ENCODE measurements at regions not wholly inside any gene's neighbourhood (a gene's known extent, or its start where the extent isn't known, plus 50 kb on each side); places are given as distances from the start of the nearest gene placed in this dataset.

DNA sequence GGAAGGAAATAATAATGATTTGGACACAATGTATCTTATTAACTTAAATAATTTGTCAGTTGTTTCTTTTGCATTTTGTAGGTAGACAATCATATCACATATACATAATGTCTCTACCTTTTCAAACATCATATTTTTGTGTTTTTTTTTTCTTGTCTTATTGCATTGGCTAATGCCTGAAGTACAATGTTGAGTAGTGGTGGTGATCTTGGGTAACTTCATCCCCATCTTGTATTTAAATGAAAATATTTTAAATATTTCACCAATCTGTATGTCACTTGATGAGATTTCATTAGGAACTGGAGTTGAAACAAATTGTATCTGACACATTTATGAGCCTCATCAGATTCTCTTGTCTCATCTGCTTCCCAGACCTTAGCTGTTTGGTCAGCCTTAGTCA is 109.7 kb upstream of the LHX5 start:
- H3K36me3 ChIP-seq (ENCODE audit: insufficient read depth, low read length), result no peaks in the 10 kb centered on the region
- ATAC-seq (ENCODE audit: poor library complexity) (no peak), DNase-seq (no peak)
- no peak overlapping the region for H3K27ac ChIP-seq (ENCODE audit: low read depth in 1 of 2, low read length in 2 of 2)
- peaks cover 5 to 6% of the 10 kb centered on the region in 2 experiments for H3K9me3 ChIP-seq (ENCODE audit: control insufficient read depth in 1 of 2, insufficient read depth in 1 of 2, low read length in 2 of 2)
- H3K4me3 ChIP-seq (ENCODE audit: low read length), result no peak overlapping the region
- no peak overlapping the region for H3K4me3 Mint-ChIP-seq
- peaks cover 8 to 10% of the 10 kb centered on the region in 2 experiments for H3K27me3 ChIP-seq (ENCODE audit: control insufficient read depth in 1 of 2, insufficient read depth in 2 of 2, low read length in 2 of 2)
- TF ChIP-seq, protein P1, sequence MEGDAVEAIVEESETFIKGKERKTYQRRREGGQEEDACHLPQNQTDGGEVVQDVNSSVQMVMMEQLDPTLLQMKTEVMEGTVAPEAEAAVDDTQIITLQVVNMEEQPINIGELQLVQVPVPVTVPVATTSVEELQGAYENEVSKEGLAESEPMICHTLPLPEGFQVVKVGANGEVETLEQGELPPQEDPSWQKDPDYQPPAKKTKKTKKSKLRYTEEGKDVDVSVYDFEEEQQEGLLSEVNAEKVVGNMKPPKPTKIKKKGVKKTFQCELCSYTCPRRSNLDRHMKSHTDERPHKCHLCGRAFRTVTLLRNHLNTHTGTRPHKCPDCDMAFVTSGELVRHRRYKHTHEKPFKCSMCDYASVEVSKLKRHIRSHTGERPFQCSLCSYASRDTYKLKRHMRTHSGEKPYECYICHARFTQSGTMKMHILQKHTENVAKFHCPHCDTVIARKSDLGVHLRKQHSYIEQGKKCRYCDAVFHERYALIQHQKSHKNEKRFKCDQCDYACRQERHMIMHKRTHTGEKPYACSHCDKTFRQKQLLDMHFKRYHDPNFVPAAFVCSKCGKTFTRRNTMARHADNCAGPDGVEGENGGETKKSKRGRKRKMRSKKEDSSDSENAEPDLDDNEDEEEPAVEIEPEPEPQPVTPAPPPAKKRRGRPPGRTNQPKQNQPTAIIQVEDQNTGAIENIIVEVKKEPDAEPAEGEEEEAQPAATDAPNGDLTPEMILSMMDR (IDR thresholded peaks at IDR 0.05), result no peak
- POLR2A ChIA-PET, result no interaction called here
- H3K9me3 Mint-ChIP-seq, result peaks cover 6% of the 10 kb centered on the region
- H3K36me3 Mint-ChIP-seq (ENCODE audit: low read depth), result no peaks in the 10 kb centered on the region
- H3K4me1 ChIP-seq (ENCODE audit: insufficient read depth, low read length), result no peaks in the 10 kb centered on the region
- peaks cover 73% of the 10 kb centered on the region for H3K27me3 Mint-ChIP-seq
- intact Hi-C loops (cut with DNase I, micrococcal nuclease), result no loop called here
- H3K4me1 Mint-ChIP-seq (ENCODE audit: low read depth), result no peaks in the 10 kb centered on the region
- CTCF ChIA-PET, result no interaction called here
- no peak overlapping the region for H3K27ac Mint-ChIP-seq

DNA sequence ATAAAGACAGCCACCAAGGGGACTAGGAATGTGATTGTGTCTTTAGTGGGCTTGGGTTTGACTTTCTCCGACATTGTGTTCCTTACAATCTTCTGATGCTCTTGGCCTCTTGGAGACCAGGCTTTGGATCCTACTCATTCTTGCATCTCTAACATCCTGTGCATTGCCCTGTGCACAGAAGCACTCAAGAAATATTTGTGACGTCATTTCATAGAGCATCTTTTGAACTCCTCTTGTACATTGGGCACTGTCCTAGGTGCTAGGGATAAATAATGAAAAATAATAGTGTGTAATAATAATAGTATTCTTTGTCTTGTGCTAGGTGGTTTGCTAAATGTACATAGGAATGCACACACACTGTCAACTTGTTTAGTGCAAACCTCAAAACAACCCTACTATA is 108.8 kb upstream of the LHX5 start:
- ChIA-PET CTCF (no interaction called here), POLR2A (no interaction called here)
- no peaks in the 10 kb centered on the region for H3K4me1 ChIP-seq (ENCODE audit: insufficient read depth, low read length)
- H3K27ac ChIP-seq (ENCODE audit: low read depth in 1 of 2, low read length in 2 of 2), result no peak overlapping the region
- no peak overlapping the region for H3K4me3 Mint-ChIP-seq
- H3K27ac Mint-ChIP-seq, result no peak overlapping the region
- no peak for ATAC-seq (ENCODE audit: poor library complexity)
- H3K4me3 ChIP-seq (ENCODE audit: low read length), result no peak overlapping the region
- H3K9me3 Mint-ChIP-seq, result peaks cover 4% of the 10 kb centered on the region
- no peaks in the 10 kb centered on the region for H3K4me1 Mint-ChIP-seq (ENCODE audit: low read depth)
- H3K27me3 ChIP-seq (ENCODE audit: control insufficient read depth in 1 of 2, insufficient read depth in 2 of 2, low read length in 2 of 2), result peaks cover 16 to 17% of the 10 kb centered on the region in 2 experiments
- peaks cover 5 to 6% of the 10 kb centered on the region in 2 experiments for H3K9me3 ChIP-seq (ENCODE audit: control insufficient read depth in 1 of 2, insufficient read depth in 1 of 2, low read length in 2 of 2)
- no peaks in the 10 kb centered on the region for H3K36me3 Mint-ChIP-seq (ENCODE audit: low read depth)
- no peak for DNase-seq
- no peaks in the 10 kb centered on the region for H3K36me3 ChIP-seq (ENCODE audit: insufficient read depth, low read length)
- TF ChIP-seq, protein P1 (IDR thresholded peaks at IDR 0.05), result no peak
- intact Hi-C loops (cut with DNase I, micrococcal nuclease), result no loop called here
- H3K27me3 Mint-ChIP-seq, result peaks cover 76% of the 10 kb centered on the region

DNA sequence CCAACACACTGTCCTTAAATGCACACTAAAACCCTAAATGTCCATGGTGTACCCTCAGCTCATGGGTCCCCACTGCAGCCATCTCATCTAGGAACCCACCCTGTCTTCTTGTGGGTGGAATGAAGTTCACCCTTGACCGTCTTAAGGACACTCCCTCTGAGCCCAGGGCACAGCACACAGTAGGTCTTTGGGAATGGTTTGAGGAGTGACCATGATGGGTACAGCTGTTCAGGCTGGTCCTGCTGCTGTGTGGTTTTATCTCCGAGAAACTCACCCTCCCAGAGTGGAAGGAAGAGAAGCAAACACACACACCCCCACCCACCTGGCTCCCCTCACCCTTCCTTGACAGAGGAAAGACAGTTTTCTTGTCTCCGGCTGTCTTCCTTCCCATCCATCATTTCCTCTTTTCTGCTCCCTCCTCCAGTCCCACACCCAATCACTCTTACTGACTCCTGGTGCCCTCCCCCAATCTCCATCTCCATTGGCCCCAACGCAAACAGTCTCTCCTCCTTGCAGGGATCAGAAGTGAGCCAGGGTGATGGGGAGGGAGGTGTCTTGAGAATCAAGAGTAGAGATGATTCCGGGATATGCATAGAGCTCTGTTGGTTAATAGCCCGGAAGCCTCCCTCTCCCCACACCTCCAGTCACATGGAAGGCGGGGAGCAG is 105.9 kb upstream of the LHX5 start:
- intact Hi-C loops (cut with DNase I, micrococcal nuclease), result no loop called here
- Mint-ChIP-seq H3K27me3 (peaks cover 66% of the 10 kb centered on the region), H3K27ac (no peak overlapping the region), H3K36me3 (ENCODE audit: low read depth) (no peaks in the 10 kb centered on the region), H3K9me3 (peaks cover 7% of the 10 kb centered on the region), H3K4me1 (ENCODE audit: low read depth) (no peaks in the 10 kb centered on the region), H3K4me3 (no peak overlapping the region)
- Histone ChIP-seq H3K9me3 (ENCODE audit: control insufficient read depth in 1 of 2, insufficient read depth in 1 of 2, low read length in 2 of 2) (peaks cover 0 to 6% of the 10 kb centered on the region in 2 experiments), H3K4me1 (ENCODE audit: insufficient read depth, low read length) (no peaks in the 10 kb centered on the region), H3K27me3 (ENCODE audit: control insufficient read depth in 1 of 2, insufficient read depth in 2 of 2, low read length in 2 of 2) (peaks cover 16 to 17% of the 10 kb centered on the region in 2 experiments), H3K4me3 (ENCODE audit: low read length) (no peak overlapping the region), H3K36me3 (ENCODE audit: insufficient read depth, low read length) (no peaks in the 10 kb centered on the region), H3K27ac (ENCODE audit: low read depth in 1 of 2, low read length in 2 of 2) (no peak overlapping the region)
- POLR2A ChIA-PET, result no interaction called here
- TF ChIP-seq, protein P1 (IDR thresholded peaks at IDR 0.05), result no peak
- CTCF ChIA-PET, result no interaction called here
- no peak for ATAC-seq (ENCODE audit: poor library complexity)
- DNase-seq, result no peak
